Astrocyte (in vitro differentiated cells and primary cell): ENCODE measurements at regions not wholly inside any gene's neighbourhood (a gene's known extent, or its start where the extent isn't known, plus 50 kb on each side); places are given as distances from the start of the nearest gene placed in this dataset.

ENCODE experiments used
- DNase-seq: peaks from one replicate; pipeline ENCODE4 v3.0.0-alpha.2; 2010; ENCODE audit warnings: low read depth
- FAIRE-seq: peaks from 2 replicates; lab custom pipeline; 2011; peaks lifted over from hg19 to GRCh38; lab: Jason Lieb, UNC
- H2AFZ ChIP-seq: 2 replicates; pipeline ENCODE4 v1.6.0; 2012; ENCODE audit warnings: low read depth, low read length, inconsistent platforms
- H3K27ac ChIP-seq: 2 replicates; pipeline ENCODE4 v1.5.1; 2011; ENCODE audit warnings: low read depth, low read length, inconsistent platforms
- H3K27me3 ChIP-seq: 2 replicates; pipeline ENCODE4 v1.6.0; 2011; ENCODE audit warnings: low read length, inconsistent platforms; ENCODE audit not compliant: insufficient read depth
- H3K36me3 ChIP-seq: 2 replicates; pipeline ENCODE4 v1.5.1; 2011; ENCODE audit warnings: low read length, inconsistent platforms; ENCODE audit not compliant: insufficient read depth
- H3K4me1 ChIP-seq: 2 replicates; pipeline ENCODE4 v1.5.1; 2011; ENCODE audit warnings: low read length, inconsistent platforms; ENCODE audit not compliant: insufficient read depth
- H3K4me2 ChIP-seq: 2 replicates; pipeline ENCODE4 v1.6.0; 2012; ENCODE audit warnings: low read length, inconsistent platforms
- H3K4me3 ChIP-seq: 2 replicates; pipeline ENCODE4 v1.5.1; 2011; ENCODE audit warnings: low read depth, mild to moderate bottlenecking, low read length, inconsistent platforms; ENCODE audit not compliant: insufficient read depth
- H3K79me2 ChIP-seq: 2 replicates; pipeline ENCODE4 v1.6.0; 2012; ENCODE audit warnings: mild to moderate bottlenecking, low read length, inconsistent platforms; ENCODE audit not compliant: insufficient read depth
- H3K9ac ChIP-seq: 2 replicates; pipeline ENCODE4 v1.6.0; 2012; ENCODE audit warnings: mild to moderate bottlenecking, low read length, inconsistent platforms
- H3K9me3 ChIP-seq: 2 replicates; pipeline ENCODE4 v1.5.1; 2012; ENCODE audit warnings: low read depth, mild to moderate bottlenecking, low read length, inconsistent platforms; ENCODE audit not compliant: insufficient read depth
- H4K20me1 ChIP-seq: 2 replicates; pipeline ENCODE4 v1.6.0; 2012; ENCODE audit warnings: low read length, inconsistent platforms; ENCODE audit not compliant: insufficient read depth
- H3K27ac Mint-ChIP-seq: one replicate; pipeline ENCODE4 v1.8.0; 2021; ENCODE audit warnings: mild to moderate bottlenecking, mixed read lengths; ENCODE audit not compliant: unreplicated experiment
- H3K27me3 Mint-ChIP-seq: one replicate; pipeline ENCODE4 v1.8.0; 2021; ENCODE audit warnings: low read depth, mixed read lengths; ENCODE audit not compliant: unreplicated experiment
- H3K36me3 Mint-ChIP-seq: one replicate; pipeline ENCODE4 v1.8.0; 2021; ENCODE audit warnings: low read depth, mixed read lengths; ENCODE audit not compliant: unreplicated experiment
- H3K4me1 Mint-ChIP-seq: one replicate; pipeline ENCODE4 v1.8.0; 2021; ENCODE audit warnings: low read depth, mixed read lengths; ENCODE audit not compliant: unreplicated experiment
- H3K4me3 Mint-ChIP-seq: one replicate; pipeline ENCODE4 v1.8.0; 2021; ENCODE audit warnings: mild to moderate bottlenecking, moderate library complexity, mixed read lengths; ENCODE audit not compliant: unreplicated experiment
- H3K9me3 Mint-ChIP-seq: one replicate; pipeline ENCODE4 v1.8.0; 2021; ENCODE audit warnings: mild to moderate bottlenecking, mixed read lengths; ENCODE audit not compliant: unreplicated experiment
- CTCF ChIP-seq: IDR thresholded peaks from 2 replicates; pipeline ENCODE4 v1.5.1; 2011; ENCODE audit warnings: low read depth, mild to moderate bottlenecking, inconsistent platforms, low read length, moderate library complexity; ENCODE audit not compliant: insufficient read depth
- EZH2 ChIP-seq: IDR thresholded peaks from 2 replicates; pipeline ENCODE4 v1.6.1; 2012; ENCODE audit warnings: mild to moderate bottlenecking, low read length, inconsistent platforms; ENCODE audit not compliant: insufficient read depth

GRCh38 chr12:34398706-34399630 lies 376.7 kb downstream of the ALG10 start:
- Histone ChIP-seq H3K27me3 (no peaks in the 10 kb centered on the region), H3K27ac (no peak overlapping the region), H3K9ac (no peak overlapping the region), H3K9me3 (peaks cover 32% of the 10 kb centered on the region), H4K20me1 (no peaks in the 10 kb centered on the region), H2AFZ (no peak overlapping the region), H3K4me1 (no peaks in the 10 kb centered on the region), H3K79me2 (no peaks in the 10 kb centered on the region), H3K4me3 (no peak overlapping the region), H3K4me2 (no peak overlapping the region), H3K36me3 (no peaks in the 10 kb centered on the region)
- FAIRE-seq = no peak
- no peaks in the 10 kb centered on the region for H3K36me3 Mint-ChIP-seq
- no peak for TF ChIP-seq CTCF
- no peak for TF ChIP-seq EZH2
- H3K4me1 Mint-ChIP-seq = no peaks in the 10 kb centered on the region
- H3K27ac Mint-ChIP-seq = no peak overlapping the region
- peaks cover 10% of the 10 kb centered on the region for H3K9me3 Mint-ChIP-seq
- DNase-seq = no peak
- H3K27me3 Mint-ChIP-seq = no peaks in the 10 kb centered on the region
- no peak overlapping the region for H3K4me3 Mint-ChIP-seq

- no peak overlapping the region for H3K4me3 ChIP-seq
- FAIRE-seq (no peak), DNase-seq (no peak)
- no peak overlapping the region for H2AFZ ChIP-seq
- H3K9me3 ChIP-seq = peaks cover 37% of the 10 kb centered on the region
- H3K27me3 ChIP-seq = no peaks in the 10 kb centered on the region
- H3K4me2 ChIP-seq = no peak overlapping the region
- no peaks in the 10 kb centered on the region for H3K27me3 Mint-ChIP-seq
- no peaks in the 10 kb centered on the region for H3K79me2 ChIP-seq
- H4K20me1 ChIP-seq = no peaks in the 10 kb centered on the region
- no peak overlapping the region for H3K27ac ChIP-seq
- no peaks in the 10 kb centered on the region for H3K36me3 Mint-ChIP-seq
- no peak overlapping the region for H3K9ac ChIP-seq
- H3K27ac Mint-ChIP-seq = no peak overlapping the region
- no peaks in the 10 kb centered on the region for H3K36me3 ChIP-seq
- TF ChIP-seq EZH2 (no peak), CTCF (no peak)
- H3K4me1 ChIP-seq = no peaks in the 10 kb centered on the region
- no peaks in the 10 kb centered on the region for H3K4me1 Mint-ChIP-seq
- no peak overlapping the region for H3K4me3 Mint-ChIP-seq
- peaks cover 10% of the 10 kb centered on the region for H3K9me3 Mint-ChIP-seq
Observed at GRCh38 chr12:34399631-34400410, 377.5 kb downstream of the ALG10 start.
